OCI-LY7 (cell line): ENCODE measurements at regions not wholly inside any gene's neighbourhood (a gene's known extent, or its start where the extent isn't known, plus 50 kb on each side); places are given as distances from the start of the nearest gene placed in this dataset.

ENCODE experiments used
- BruUV-seq: library from RNA; stranded (reverse); fragments of 400-500 nt; replicated peaks from 2 replicates; lab custom pipeline; 2021; lab: Mats Ljungman, UMichigan
- CTCF ChIA-PET: fragments of 300-600 bp; sonication (Branson Sonifier 250); formaldehyde crosslinking; loops from one replicate; lab custom pipeline; 2022; ENCODE audit warnings: antibody characterized with exemption; ENCODE audit not compliant: unreplicated experiment; lab: Charles Lee
- POLR2A ChIA-PET: fragments of 300-600 bp; sonication (Branson Sonifier 250); formaldehyde crosslinking; loops from one replicate; lab custom pipeline; 2022; ENCODE audit warnings: antibody characterized with exemption; lab: Charles Lee
- DNase-seq: peaks from one replicate; pipeline ENCODE4 v3.0.0-alpha.2; 2015; ENCODE audit warnings: low spot score
- H2AFZ ChIP-seq: fragments of 200-600 bp; sonication (generic), shearing (Covaris generic); 2 replicates; pipeline ENCODE4 v1.6.1; 2014; ENCODE audit warnings: mild to moderate bottlenecking, antibody characterized with exemption, low read length, moderate library complexity
- H3K27ac ChIP-seq: fragments of 200-600 bp; sonication (generic); 2 replicates; pipeline ENCODE4 v1.5.1; 2014; ENCODE audit warnings: mixed run types, low read depth, mild to moderate bottlenecking, moderate library complexity, low read length, inconsistent platforms; ENCODE audit not compliant: poor library complexity, severe bottlenecking
- H3K36me3 ChIP-seq: fragments of 200-600 bp; sonication (generic); 2 replicates; pipeline ENCODE4 v1.6.1; 2014; ENCODE audit warnings: mild to moderate bottlenecking, antibody characterized with exemption, low read length, moderate library complexity, mixed read lengths; ENCODE audit not compliant: insufficient read depth
- H3K4me1 ChIP-seq: fragments of 200-600 bp; sonication (generic); 2 replicates; pipeline ENCODE4 v1.5.1; 2014; ENCODE audit warnings: mild to moderate bottlenecking, low read length; ENCODE audit not compliant: insufficient read depth, poor library complexity, severe bottlenecking
- H3K4me2 ChIP-seq: fragments of 200-600 bp; sonication (generic); 2 replicates; pipeline ENCODE4 v1.6.1; 2014; ENCODE audit warnings: mild to moderate bottlenecking, low read length
- H3K4me3 ChIP-seq: fragments of 200-600 bp; sonication (generic); 2 replicates; pipeline ENCODE4 v1.5.1; 2014; ENCODE audit warnings: mild to moderate bottlenecking, low read depth, low read length; ENCODE audit not compliant: poor library complexity, severe bottlenecking
- H3K79me2 ChIP-seq: fragments of 200-600 bp; sonication (generic); 2 replicates; pipeline ENCODE4 v1.6.1; 2016; ENCODE audit warnings: low read depth, mild to moderate bottlenecking, low read length, moderate library complexity, mixed read lengths; ENCODE audit not compliant: insufficient read depth
- H3K9me2 ChIP-seq: fragments of 200-600 bp; sonication (generic); 2 replicates; pipeline ENCODE4 v1.6.1; 2016; ENCODE audit warnings: mild to moderate bottlenecking, low read length, mixed read lengths; ENCODE audit not compliant: insufficient read depth
- H3K9me3 ChIP-seq: fragments of 200-600 bp; sonication (generic); 2 replicates; pipeline ENCODE4 v1.6.1; 2014; ENCODE audit warnings: mild to moderate bottlenecking, mixed run types, low read length, mixed read lengths
- H4K20me1 ChIP-seq: fragments of 200-600 bp; sonication (generic); 2 replicates; pipeline ENCODE4 v1.6.1; 2014; ENCODE audit warnings: mild to moderate bottlenecking, antibody characterized with exemption, low read length, moderate library complexity, mixed read lengths; ENCODE audit not compliant: insufficient read depth
- EZH2phosphoT487 ChIP-seq: fragments of 200-600 bp; sonication (generic); IDR thresholded peaks from 2 replicates; pipeline ENCODE4 v1.6.1; 2018; ENCODE audit warnings: low read depth, borderline replicate concordance, mild to moderate bottlenecking, mixed run types, antibody characterized with exemption, low read length, moderate library complexity, mixed read lengths
- intact Hi-C: fragments of 100-400 bp; cut with micrococcal nuclease; formaldehyde crosslinking; loops from one replicate; pipeline ENCODE4 v1.10.0; 2022; ENCODE audit not compliant: unreplicated experiment
- TF ChIP-seq, protein P1 (sequence below): fragments of 200-600 bp; sonication (generic); conservative IDR thresholded peaks from 2 replicates; pipeline ENCODE4 v1.5.1; 2014; ENCODE audit warnings: mild to moderate bottlenecking, antibody characterized with exemption, low read length, moderate library complexity, mixed read lengths

GRCh38 chr12:84201976-84202375 is 710.6 kb downstream of the SLC6A15 start:
- intact Hi-C loops, result no loop called here
- Histone ChIP-seq H3K4me1 (no peaks in the 10 kb centered on the region), H3K9me3 (no peaks in the 10 kb centered on the region), H3K9me2 (no peaks in the 10 kb centered on the region), H3K27ac (no peak overlapping the region), H3K4me2 (no peak overlapping the region), H3K36me3 (no peaks in the 10 kb centered on the region), H3K4me3 (no peak overlapping the region), H4K20me1 (no peaks in the 10 kb centered on the region), H2AFZ (no peak overlapping the region), H3K79me2 (no peaks in the 10 kb centered on the region)
- TF ChIP-seq, protein P1, sequence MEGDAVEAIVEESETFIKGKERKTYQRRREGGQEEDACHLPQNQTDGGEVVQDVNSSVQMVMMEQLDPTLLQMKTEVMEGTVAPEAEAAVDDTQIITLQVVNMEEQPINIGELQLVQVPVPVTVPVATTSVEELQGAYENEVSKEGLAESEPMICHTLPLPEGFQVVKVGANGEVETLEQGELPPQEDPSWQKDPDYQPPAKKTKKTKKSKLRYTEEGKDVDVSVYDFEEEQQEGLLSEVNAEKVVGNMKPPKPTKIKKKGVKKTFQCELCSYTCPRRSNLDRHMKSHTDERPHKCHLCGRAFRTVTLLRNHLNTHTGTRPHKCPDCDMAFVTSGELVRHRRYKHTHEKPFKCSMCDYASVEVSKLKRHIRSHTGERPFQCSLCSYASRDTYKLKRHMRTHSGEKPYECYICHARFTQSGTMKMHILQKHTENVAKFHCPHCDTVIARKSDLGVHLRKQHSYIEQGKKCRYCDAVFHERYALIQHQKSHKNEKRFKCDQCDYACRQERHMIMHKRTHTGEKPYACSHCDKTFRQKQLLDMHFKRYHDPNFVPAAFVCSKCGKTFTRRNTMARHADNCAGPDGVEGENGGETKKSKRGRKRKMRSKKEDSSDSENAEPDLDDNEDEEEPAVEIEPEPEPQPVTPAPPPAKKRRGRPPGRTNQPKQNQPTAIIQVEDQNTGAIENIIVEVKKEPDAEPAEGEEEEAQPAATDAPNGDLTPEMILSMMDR, result no peak
- TF ChIP-seq EZH2phosphoT487, result no peak
- POLR2A ChIA-PET, result no interaction called here
- DNase-seq, result no peak
- no TSS peak for BruUV-seq
- CTCF ChIA-PET, result no interaction called here

GRCh38 chr12:84198294-84198946 is 714.2 kb downstream of the SLC6A15 start:
- H3K27ac ChIP-seq, result no peak overlapping the region
- no TSS peak for BruUV-seq
- H3K9me3 ChIP-seq, result no peaks in the 10 kb centered on the region
- CTCF ChIA-PET, result no interaction called here
- H3K4me2 ChIP-seq, result no peak overlapping the region
- no peak overlapping the region for H3K4me3 ChIP-seq
- TF ChIP-seq EZH2phosphoT487, result no peak
- TF ChIP-seq, protein P1, result no peak
- POLR2A ChIA-PET, result no interaction called here
- intact Hi-C loops, result no loop called here
- H2AFZ ChIP-seq, result no peak overlapping the region
- no peaks in the 10 kb centered on the region for H3K79me2 ChIP-seq
- no peaks in the 10 kb centered on the region for H3K4me1 ChIP-seq
- H3K36me3 ChIP-seq, result no peaks in the 10 kb centered on the region
- no peak for DNase-seq
- no peaks in the 10 kb centered on the region for H4K20me1 ChIP-seq
- no peaks in the 10 kb centered on the region for H3K9me2 ChIP-seq

DNA sequence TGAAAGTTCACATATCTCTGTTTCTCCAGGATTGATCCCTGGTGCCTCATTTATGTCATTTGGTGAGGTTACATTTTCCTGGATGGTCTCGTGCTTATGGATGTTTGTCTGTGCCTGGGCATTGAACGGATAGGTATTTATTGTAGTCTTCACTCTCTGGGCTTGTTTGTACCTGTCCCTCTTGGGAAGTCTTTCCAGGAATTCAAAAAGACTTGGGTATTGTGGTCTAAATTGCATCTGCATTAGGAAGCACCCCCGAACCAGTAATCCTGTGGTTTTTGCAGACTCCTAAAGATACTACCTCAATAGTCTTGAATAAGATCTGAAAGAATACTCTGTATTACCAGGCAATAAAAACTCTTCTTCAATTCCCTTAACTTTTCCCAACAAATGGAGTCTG is 720.8 kb downstream of the SLC6A15 start:
- TF ChIP-seq, protein P1, result no peak
- no peak for TF ChIP-seq EZH2phosphoT487
- H3K4me2 ChIP-seq, result no peak overlapping the region
- H2AFZ ChIP-seq, result no peak overlapping the region
- intact Hi-C loops, result no loop called here
- no peaks in the 10 kb centered on the region for H3K36me3 ChIP-seq
- H3K4me1 ChIP-seq, result no peaks in the 10 kb centered on the region
- CTCF ChIA-PET, result no interaction called here
- POLR2A ChIA-PET, result no interaction called here
- no peaks in the 10 kb centered on the region for H3K9me2 ChIP-seq
- no TSS peak for BruUV-seq
- H3K4me3 ChIP-seq, result no peak overlapping the region
- no peak for DNase-seq
- H3K27ac ChIP-seq, result no peak overlapping the region
- no peaks in the 10 kb centered on the region for H3K79me2 ChIP-seq
- H4K20me1 ChIP-seq, result no peaks in the 10 kb centered on the region
- H3K9me3 ChIP-seq, result no peaks in the 10 kb centered on the region
